Stimulated activated CD8-positive, alpha-beta memory T cell treated with anti-CD3 and anti-CD28 coated beads, Interleukin-7, amount 100 ng/mL, for 24 hours (primary cell): ENCODE measurements at regions not wholly inside any gene's neighbourhood (a gene's known extent, or its start where the extent isn't known, plus 50 kb on each side); places are given as distances from the start of the nearest gene placed in this dataset.
"Not testable (repeated sequence)": the region's sequence is repeated elsewhere in the genome, so short reads cannot be mapped to it uniquely, and the experiment has no call there.

Experiments used
- DNase-seq: peaks from one replicate; pipeline ENCODE4 v3.0.0-alpha.2; 2020; ENCODE audit warnings: low read depth

DNA sequence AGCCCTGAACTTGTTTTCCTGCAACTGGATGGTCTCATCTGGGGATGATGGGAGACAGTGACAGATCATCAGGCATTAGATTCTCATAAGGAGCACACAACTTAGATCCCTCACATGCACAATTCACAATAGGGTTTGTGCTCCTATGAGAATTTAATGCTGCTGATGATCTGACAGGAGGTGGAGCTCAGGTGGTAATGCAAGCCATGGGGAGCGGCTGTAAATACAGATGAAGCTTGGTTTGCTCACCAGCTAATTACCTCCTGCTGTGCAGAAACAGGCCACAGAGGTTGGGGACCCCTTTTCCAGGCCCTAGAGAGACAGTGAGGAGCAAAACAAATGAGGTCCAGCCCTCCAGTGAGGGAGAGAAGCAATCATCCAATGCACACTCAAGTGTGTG lies 168.6 kb downstream of the RGS9 start:
- DNase-seq, result no peak

DNA sequence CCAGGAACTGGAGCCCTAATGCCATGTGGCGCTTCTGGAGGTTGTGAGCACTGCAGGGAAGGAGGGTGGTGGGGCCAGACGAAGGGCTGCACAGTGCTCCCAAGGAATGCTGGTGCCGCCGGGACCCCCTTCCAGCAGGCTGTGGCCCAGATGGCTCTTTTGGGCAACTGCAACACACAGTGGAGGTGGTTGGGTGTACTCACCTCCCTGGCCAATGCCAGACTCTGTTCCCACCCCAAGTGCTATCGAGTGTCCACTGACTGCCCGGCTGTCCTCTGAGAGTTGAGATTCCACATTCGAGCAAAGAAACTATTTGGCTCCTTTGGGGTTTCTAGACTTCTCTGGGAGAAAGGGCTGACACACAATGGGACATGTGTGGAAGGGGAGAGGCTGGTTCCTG lies 167.9 kb downstream of the RGS9 start:
- no peak for DNase-seq

GRCh38 chr17:65301882-65302281 lies 164.7 kb downstream of the RGS9 start:
- not testable (repeated sequence) for DNase-seq

GRCh38 chr17:65301184-65301583 lies 164.0 kb downstream of the RGS9 start:
- DNase-seq, result no peak

DNA sequence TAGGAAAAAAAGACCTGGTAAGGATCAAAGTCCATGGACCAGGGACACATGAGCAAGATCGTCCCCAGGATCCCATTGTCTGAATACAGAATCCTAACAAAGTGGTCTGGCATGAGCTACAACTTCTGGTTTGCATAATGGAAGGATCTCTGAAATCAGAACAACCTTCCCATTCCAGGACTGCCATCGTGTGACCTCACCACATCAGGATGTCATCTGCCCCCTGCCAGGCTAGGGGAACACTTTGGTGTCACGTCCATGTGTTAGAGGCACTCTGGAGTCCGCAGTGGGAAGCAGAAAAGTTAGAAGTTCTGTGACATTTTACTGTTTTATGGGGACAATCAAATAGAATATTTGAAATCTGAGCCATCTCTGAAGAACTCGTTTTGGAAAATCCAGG lies 160.7 kb downstream of the RGS9 start:
- DNase-seq, result no peak

- DNase-seq, result no peak
Observed at GRCh38 chr17:65297384-65297783, 160.2 kb downstream of the RGS9 start.

DNA sequence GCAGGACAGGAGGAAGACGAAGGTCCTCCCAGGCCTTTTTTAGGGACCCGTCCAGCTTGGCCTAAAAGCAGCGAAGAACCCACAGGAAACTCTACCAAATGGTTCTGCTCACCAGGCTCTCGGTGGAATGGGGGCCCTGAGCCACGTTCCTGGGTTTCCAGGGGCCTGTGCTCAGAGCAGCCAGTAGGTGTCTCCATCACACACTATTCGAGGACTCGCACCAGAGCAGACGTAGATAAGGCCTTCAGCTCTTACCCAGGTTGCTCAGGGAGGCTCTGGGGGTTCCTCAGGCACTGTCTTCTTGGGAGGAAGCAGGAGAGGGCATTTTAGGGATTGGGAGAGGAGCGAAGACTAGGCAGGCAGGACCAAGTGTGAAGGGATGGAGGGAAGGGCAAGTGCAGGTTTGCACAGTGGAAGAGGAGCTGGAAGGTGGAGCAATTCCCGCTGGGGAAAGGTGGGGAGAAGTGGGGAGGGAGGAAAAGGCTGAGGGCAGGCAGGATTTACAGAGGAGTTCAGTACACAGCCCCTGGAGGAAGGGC lies 157.1 kb downstream of the RGS9 start:
- no peak for DNase-seq

DNA sequence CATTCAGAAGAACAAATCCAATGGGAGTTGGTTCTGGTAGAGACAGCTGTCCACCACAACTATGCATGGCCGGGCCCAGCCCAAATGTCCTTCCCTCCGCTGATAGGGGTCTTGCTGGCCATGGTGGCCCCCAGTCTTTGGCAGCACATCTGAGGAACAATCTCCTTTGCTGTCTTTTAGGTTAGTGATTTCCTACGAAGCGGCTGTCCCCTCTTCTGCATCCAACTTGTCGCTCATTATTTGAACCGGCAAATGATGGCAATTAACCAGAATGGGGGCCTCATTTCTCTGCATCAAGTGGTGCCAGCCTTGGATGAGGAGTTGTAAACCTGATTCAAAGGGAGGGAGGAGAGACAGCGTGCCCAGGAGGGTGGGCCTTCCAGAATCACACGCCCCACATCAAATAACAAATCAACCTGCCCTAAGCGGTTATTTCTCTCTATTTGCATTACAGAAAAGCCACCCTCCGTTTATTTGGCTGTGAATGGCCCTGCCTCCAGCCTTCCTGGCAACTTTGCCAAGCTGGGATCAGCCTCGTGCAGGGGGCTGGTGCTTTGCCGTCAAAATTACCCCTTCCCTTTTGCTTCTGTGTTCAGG lies 156.5 kb downstream of the RGS9 start:
- DNase-seq, result no peak

DNA sequence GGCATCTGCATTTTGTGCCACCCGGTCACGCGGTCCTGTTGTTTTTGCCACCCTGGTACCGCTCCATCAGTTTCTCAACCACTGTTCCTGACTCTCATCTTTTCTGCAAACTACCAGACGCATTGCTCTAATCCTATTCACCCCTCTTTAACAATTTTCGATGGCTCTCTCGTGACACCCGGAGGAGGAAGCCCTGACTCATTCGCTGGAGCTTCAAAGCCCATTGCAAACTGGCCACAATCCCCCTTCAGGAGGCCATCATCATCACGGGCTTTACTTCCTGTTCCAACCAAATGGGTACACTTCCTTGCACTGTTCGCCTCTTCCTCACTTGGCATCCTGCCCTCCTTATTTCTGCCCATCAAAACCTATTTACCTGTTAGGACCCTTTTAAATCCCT lies 155.3 kb downstream of the RGS9 start:
- DNase-seq, result no peak

DNA sequence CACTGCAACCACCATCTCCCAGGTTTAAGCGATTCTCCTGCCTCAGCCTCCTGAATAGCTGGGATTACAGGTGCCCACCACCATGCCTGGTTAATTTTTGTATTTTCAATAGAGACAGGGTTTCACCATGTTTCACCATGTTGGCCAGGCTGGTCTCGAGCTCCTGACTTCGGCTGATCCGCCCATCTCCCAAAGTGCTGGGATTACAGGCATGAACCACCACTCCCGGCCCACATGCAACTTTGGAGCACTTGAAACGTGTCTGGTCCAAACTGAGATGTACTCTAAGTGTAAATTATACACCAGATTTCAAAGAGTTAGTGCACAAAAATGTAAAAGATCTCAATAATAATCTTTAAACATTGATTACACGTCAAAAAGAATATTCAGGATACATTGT lies 154.1 kb downstream of the RGS9 start:
- not testable (repeated sequence) for DNase-seq

GRCh38 chr17:65290616-65291015 lies 153.4 kb downstream of the RGS9 start:
- DNase-seq, result no peak

DNA sequence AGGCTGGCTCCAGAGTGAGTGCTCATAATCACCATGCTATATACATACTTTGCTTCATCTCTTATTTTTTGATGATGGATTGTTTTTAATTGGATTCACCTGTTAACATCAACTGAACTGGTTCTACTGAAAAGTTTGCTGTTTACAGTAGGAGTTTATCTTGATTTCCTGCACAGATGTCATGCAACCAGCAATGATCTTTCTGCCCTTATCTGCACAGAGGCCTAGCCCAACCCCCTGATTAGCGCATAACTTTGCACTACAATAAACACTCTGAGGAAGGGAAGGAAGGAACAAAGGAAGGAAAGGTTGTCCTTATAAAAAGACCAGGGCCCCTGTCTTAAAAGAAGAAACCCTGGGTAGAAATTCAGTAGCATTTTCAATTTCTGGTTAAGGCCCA lies 152.9 kb downstream of the RGS9 start:
- no peak for DNase-seq

GRCh38 chr17:65287040-65287439 lies 149.9 kb downstream of the RGS9 start:
- no peak for DNase-seq

- no peak for DNase-seq
Observed at GRCh38 chr17:65283704-65284103, 146.5 kb downstream of the RGS9 start.

DNA sequence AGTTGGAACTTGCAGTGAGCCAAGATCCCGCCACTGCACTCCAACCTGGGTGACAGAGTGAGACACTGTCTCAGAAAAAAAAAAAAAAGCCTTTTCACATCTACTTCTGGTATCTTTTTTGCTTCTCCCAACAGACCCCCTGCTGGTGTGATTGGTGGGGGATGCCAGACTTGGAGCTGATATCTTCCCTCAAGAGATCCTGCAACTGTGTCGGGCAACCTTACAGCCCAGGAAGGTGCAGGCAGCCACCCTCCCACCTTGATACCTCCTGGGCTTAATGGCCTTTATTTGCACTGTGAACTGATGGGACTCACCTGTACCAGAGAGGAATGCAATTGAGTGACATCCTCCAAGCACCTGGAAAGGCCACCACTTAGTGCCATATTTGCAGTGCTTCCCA lies 142.3 kb downstream of the RGS9 start:
- DNase-seq, result no peak

GRCh38 chr17:65278820-65279184 lies 141.6 kb downstream of the RGS9 start:
- DNase-seq, result no peak

- no peak for DNase-seq
Observed at GRCh38 chr17:65278050-65278819, 141.1 kb downstream of the RGS9 start.

- DNase-seq, result no peak
Observed at GRCh38 chr17:65277576-65277975, 140.4 kb downstream of the RGS9 start.
